IPS DF 19.7 (cell line): ENCODE measurements at regions not wholly inside any gene's neighbourhood (a gene's known extent, or its start where the extent isn't known, plus 50 kb on each side); places are given as distances from the start of the nearest gene placed in this dataset.

ENCODE experiments used
- DNase-seq: peaks from one replicate; pipeline ENCODE4 v3.0.0-alpha.2; 2013; ENCODE audit warnings: low read depth, low spot score

DNA sequence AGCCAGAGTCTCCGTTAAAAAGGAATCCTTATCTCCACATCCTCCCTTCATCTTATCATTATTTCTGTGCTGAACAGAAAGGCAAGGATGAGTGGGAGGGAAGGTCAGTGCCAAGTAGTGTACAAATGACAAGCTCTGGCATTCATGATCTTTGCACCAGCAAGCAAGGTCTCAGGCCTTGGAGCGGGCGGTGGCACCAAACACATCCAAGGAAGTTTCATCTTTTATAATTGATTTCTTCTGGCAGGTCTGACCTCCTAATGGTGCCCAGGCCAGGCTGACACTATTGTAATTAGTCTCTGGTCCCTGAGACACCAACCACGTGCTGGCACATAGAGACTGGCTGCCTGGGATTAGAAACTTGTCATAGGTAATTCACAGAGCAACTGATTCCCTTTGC lies 336.6 kb downstream of the EN1 start:
- DNase-seq, result no peak

DNA sequence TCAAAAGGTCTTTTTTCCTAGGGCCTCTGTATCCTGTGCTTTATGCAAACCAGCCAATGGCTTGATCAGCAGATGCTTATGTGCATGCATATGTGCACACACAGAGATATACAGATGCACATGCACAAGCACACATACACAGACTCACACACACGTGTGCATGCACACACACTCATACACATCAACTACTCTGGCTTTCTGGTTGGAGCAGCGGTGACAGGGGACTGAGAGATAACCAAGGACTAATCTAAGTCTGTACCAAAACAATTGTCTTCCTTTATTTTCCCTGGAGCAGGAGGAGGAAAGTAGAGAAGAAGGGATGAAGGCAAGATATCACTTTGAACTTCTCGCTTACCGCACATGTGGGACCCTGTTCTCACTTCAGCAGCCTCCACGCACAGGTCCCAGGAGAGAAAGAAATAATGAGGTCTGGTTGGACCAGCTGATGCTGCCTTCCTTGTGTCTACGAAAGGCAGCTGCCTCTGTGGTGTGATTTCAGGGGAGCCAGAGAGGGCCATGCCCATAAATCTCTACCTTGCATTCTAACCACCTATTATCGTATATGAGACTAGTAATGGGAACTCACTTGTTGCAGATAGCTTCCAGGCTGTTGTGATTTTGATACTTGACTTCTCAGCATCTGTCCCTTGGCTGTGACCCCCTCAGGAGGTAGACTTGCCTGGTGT lies 338.0 kb downstream of the EN1 start:
- no peak for DNase-seq

DNA sequence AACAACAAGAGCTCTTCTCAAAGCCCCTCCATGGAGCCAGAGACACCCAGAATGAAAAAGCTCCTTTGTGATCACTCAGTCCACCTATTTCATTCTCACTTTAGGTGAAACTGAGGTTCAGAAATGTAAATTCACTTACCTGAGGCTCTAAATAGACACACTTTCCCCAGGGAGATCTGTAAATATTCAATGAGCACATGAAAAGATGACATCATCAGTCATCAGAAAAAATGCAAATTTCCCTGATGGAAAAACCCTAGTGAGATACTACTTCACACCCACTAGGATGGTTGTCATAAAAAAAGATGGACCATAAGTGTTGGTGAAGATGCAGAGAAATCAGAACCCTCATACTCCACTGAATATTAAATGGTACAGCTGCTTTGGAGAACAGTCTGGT lies 339.2 kb downstream of the EN1 start:
- DNase-seq, result no peak

DNA sequence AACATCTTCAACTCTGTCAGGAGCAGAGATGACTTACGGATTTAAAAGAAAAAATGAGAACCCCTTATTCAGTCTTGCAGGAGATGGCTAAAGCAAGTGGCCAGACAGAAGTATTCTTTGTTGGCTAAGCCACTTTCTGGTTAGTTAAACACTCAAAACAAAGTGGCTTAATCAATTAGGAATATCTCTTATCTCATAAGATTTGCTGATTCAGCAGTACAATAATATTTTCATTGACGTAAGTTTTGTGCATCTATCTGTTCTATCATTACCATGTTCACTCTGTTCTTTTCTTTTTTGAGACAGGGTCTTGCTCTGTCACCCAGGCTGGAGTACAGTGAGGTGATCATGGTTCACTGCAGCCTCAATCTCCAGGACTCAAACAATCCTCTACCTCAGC lies 342.0 kb downstream of the EN1 start:
- no peak for DNase-seq

DNA sequence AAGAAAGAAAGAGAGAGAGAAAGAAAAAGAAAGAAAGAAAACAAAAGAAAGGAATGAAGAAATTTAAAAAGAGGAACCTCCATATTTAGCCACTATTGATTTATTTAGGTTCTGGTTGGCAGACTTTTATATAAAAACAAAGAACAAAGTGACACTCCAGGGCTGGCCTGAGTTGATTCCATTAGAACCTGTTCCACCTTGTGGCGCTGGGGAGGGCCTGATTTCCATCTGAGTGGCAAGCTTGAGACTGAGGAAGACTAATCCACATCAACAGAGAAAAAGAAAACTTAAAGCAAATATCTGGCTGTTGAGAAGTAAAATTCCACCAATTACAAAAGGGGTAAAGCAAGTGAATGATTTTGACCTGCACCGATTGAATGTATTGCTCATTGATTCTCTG lies 345.3 kb downstream of the EN1 start:
- no peak for DNase-seq

DNA sequence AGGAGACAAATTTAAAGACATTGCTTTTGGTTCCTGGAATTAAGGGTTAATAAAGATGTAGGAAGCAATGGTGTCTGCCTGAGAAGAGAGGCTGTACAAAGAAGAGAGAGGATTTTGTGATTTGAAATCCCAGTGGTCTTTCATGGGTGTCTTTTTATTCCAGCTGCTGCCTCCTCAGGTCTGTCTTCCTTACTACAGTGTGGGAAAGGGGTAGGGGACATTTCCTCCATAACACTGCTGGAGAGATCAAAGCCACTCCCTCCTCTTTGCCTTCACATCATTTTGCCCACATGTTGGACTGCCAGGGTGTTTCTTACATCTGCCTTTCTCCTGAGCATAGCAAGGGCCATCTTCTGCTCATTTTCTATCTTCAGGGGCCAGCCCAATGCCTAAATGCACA lies 348.5 kb downstream of the EN1 start:
- DNase-seq, result no peak

DNA sequence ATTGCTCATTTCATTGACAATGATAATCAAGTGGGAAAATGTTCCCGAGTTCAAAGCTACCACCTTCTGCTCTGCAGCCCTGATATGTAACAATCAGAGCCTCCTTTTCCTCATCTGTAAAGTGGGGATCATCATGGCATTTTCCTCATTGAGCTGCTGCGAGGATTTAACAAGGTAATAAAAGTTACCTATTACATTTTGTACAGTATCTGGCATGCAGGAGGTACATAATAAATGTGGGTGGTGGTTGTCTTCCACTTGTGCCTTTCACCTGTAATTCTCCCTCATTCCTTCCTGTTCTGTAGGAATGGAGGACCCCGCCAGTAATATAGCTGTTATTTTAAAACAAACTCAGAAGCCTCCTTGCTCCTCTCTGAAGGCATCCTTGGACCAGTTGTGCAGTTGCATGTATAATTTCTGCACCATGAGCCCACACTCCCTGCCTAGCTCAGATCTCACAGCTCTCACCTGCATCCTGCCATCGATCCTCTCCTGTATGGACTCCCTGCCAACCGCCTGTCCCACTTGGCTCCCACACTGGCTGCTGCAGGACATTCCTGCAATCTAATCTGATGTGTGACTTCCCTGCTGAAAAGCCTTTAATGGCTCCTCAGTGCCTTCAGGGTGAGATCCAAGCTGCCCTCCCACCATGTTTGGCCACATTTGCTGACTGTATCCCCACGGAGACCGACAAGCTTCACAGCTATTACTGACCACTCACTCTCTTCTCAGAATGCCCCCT lies 350.4 kb downstream of the EN1 start:
- DNase-seq, result no peak

DNA sequence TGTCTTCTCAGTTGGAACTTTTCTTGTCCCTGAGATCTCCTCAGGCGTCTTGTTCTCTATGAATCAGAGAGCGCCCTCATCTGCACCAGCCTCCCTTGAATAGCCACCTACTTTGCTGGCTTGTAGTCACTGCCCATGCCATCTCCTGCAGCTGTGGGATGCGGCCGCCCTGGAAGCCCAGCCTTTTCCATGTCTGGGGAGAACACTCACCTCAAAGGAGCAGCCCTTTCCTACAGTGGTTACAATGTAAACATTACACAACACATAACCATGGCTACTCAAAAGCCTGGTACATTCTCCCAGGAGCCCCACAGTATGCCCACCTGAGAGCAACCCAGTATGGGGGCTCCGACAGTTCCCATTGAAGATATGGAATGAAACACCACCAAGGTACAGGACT lies 351.0 kb downstream of the EN1 start:
- DNase-seq, result no peak

DNA sequence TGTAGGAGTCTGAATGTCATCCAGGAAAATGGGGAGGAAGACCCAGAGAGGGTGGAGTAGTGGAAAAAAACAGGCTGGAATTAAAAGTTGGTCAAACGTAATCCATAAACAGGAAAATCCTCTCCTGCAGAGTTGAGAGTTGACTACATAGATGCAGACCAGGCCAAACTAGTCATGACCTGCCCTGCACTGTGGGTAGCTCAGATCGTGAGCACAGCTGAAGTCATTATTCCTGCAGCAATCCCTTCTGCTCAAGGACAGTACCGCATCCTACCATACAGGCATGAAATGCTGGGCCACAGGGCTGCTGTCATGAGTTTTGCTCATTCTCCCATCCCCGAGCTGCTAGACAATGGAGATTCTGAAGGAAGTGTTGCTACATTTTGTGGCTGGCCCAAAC lies 352.2 kb downstream of the EN1 start:
- no peak for DNase-seq

DNA sequence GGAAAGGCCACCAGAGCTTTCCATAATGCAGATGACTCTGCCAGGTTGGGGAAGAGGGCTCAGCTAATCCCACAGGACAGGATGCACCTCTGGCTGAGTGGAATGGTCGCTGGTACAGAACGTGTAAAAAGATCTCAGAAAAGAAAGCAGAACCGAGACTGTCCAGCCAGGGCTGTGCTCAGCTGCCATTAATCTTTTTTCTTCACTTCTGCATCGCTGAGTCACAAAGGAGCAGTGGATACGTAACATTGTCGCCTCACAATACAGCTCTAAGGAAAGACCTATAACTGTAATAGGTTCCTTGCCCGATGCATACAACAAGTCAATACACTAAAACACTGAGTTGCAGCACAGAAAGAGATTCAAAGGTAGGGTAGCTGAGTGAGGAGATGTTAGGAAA lies 354.2 kb downstream of the EN1 start:
- no peak for DNase-seq

DNA sequence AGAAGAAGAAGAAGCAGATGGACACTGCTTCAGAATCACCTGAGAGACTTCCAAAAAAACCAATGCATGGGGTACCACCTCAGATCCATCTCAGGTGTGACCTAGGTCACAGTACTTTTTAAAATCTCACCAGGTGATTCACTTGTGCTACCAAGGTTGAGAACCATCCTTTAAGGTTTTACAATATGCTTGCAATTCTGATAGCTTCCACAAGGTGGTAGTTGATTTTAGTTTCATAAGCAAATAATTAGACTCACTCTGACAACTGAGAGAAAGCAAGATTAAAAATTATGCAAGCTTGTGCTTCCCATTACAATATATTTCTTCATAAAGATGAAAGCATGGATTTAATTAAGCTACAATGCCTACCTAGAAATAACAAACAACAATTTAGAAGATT lies 355.1 kb downstream of the EN1 start:
- DNase-seq, result no peak

DNA sequence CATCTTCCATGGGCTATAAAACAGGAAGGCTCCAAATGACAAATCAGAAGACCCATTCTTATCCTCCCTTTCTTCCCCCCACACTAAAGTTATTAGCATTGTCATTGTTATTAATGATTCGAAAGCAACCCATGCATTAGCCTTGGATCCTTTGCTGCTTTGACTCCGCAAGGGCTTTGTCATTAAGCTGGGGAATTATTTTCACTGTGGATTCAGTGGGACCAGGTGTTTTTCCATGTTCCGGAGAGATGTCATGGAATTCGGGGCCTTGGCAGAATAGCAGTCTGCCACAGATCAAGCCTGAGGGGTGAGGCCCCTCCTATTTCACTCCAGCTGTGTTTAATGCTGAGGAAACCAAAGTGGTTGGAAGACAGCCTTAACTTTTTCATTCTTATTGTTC lies 357.1 kb downstream of the EN1 start:
- peak; percentile 47 for DNase-seq

DNA sequence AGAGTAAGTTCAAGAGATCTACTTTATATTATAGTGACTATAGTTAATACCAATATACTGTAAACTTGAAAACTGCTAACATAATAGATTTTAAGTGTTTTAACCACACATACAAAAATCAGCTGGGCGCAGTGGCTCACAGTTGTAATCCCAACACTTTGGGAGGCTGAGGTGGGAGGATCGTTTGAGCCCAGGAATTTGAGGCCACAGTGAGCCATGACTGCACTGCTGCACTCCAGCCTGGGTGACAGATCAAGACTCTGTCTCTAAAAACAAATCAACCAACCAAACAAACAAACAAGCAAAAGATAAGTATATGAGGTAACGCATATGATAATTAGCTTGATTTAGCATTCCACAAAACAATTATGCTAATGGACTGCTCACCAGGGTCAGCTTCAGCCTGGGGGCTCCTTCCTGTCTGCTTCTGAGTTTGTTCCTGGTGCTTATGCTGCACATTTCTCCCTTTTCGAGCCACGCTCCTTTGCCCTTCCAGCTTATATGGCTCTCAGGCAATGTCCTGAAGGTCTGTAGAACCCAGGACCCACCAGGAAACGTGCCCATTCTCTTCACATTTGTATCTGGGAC lies 357.6 kb downstream of the EN1 start:
- DNase-seq, result no peak

DNA sequence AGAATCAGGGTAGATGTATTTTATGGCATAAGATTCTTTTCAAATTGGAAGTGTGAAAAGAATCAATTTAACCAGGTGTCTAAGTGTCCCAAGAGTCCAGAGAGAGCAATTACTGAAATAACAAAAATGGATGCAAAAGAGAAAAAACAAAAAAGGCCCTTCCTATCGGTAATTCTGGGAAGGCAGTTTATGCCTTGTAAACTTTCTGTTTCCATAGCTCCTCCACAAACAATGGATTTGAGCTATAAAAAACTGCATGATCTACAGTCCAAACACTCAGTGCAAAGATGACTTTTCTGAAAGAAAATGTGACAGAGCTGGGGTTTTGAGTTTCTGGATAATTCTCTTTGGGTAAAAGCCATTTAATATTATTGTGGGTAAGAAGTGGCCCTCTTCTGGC lies 366.1 kb downstream of the EN1 start:
- DNase-seq, result no peak

DNA sequence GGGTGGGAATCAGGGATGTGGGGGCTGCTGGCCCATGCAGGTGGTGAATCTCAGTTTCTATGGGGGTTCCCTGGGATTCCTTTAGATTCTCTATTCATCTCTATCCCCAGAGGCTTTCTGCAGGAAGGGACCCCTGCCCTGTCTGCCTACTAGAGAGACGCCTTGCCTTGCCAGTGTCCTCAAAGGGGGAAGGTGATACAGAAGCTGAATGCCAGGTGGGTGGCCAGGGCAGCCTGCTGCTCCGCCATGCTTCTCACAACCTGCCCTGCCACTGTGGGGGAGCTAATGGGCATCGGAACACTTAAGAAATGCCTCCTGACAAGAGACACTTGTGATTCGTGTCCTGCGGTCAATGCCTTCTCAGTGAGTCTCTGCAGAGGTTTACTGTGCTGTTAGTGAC lies 368.4 kb downstream of the EN1 start:
- no peak for DNase-seq

DNA sequence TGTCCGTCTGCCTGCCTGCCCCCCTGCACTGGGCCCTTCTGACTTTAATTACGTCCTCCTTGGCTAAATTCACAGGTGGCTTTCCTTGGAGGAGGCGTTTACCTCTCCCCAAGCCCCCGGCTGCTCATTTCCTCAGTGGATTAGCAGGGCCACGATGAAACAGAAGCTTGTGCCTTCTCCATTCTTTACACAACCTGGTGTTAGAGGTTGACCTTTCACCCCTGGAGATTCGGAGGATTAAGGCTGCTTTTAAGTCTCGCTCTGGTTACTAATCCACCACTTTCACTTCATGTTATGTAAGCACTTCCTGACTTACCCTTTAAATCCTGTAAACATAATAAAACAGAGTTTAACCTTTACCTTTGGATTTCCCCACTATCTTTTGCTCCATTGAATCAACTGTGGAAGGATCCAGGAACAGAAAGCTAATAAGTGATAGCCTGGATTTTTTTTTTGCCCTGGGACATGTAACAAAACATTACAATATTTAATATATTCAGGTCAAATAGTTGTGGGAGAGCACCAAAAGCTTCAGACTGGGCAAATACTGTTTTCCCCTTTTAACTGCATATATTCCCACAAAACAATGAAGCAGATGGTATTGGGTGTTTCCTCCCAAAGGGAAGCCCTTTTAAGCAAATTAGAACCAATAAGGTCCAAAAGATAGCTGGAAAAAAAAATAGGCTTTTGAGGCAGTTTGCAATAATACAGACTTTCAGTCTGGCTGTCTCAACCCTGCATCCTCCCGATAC lies 370.2 kb downstream of the EN1 start:
- DNase-seq, result no peak

DNA sequence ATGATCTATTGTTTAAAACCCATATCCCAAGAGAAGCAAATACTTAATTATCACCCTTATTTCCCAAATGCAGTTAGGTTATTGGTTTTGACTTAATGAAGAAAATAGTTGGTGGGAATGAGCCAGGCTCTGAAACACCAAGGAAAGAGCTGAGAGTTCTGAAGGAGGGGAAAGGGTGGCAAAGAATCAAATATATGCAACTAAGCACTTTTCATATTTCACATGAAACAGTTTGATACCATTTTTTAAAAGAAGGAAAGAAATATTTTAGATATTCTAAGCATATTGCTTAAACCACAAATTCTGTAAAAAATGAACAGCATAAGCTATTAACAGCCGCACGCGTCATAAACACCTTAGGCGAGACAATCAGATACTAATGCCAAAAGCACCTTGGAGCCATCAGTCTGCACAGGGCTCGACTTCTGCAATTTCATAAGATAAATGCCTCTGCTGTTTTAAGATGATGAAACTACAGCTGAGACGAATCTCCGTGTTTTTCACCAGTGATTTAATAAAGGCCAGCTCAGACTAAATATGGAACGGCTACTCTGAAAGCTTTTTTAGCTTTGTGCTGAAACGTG lies 371.7 kb downstream of the EN1 start:
- no peak for DNase-seq

DNA sequence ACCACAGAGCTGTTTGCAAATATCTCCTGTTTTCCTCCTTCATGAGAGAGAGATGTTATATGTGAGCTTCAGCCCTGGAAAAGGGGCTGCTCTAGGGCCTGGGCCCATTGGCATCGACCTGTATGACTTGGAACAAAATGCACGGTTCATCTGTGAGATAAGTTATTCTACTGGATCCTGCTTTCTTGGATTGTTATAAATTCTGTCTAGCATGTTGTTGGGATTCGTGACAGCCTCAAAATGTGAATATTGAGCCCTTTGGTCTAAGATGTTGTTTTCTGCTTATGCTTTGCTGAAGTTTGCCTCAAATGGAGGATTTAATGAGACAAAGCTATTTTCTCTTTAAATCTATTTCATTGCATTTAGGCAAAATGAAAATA lies 372.9 kb downstream of the EN1 start:
- DNase-seq, result no peak

DNA sequence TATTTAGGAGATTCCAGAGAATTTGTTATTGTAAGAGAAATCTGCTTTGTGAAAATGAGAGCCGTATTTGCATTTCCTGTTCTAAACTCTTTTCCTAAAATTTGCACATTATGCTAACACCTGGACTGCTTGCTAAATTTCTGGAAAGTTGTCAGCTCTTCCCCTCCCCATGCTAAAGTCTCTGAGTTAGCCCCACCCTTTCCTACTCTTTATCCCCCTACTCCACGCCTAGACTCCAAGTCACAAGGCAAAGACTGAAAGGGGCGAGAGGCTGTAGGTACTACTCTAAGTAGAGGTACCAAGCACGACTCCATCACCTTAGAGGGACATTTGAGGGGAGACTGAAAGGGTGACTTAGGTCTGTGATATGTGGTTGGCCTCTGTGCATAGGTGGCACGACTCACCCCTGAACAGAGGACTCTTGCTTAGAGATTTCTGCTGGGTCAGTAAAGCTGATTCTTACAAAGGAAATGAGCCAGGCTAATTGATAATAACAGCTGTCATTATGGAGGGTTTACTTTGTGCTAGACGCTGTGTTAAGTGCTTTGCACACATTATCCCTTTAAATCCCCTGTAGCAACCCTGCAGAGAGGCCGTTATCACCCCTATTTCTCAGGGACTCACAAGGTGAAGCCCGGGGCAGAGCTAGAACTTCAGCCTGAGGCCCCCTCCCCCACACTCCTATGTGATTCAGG lies 373.5 kb downstream of the EN1 start:
- no peak for DNase-seq

DNA sequence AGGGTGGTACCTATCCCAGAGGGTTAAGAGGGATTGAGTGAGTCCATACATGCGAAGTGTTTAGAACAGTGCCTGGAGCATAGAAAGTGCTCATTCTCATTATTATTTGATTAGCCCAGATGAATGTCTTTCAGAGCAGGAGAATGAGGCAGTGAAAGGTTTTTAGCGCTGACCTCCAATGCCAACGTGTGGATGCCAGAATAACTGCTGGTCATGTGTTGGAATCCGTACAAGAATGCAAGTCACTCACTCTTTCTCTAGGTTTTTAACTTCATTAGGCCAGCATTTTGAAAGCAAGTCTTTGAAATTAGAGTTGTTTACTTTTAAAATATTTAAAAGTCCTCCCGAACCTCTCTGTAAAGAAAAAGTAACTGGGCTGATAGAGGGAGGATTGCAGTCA lies 374.2 kb downstream of the EN1 start:
- no peak for DNase-seq

DNA sequence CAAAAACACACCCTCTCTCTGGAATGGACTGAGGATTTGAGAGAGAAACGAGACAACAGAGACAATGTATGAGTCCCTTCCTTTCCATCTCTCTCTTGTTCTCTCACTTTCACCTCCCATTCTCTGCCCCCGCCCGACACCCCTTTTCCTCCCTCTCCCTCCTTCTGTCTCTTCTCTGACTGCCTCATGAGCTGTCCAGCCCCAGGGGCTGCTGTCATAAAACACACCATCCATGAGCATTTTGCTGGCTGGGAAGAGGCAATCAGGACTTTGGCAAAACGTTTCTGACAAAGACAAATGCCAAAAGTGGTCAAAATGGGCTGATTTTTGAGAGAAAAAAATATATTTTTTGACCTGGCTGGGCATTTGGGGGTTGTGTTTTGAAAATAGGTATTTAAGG lies 377.2 kb downstream of the EN1 start:
- no peak for DNase-seq

DNA sequence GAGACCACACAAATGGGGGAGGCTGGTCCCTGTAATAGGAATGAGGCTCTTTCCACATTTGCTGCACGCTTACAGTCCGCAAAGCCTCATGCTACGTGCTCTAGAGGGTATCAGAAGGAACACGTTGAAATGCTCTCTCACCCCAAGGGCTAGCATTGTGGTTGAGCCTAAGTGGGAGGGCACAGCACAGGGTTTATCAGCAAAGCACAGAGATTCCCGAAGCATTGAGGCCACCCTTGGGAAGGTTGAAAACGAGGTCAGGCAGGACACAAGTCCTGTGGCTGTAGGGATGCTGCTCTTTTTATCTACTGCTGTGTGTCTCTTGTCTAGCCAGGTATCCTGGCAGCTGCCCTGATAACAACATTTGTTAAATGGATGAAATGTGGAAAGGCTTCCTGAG lies 378.3 kb downstream of the EN1 start:
- DNase-seq, result no peak
